ENCODE measurements at regions not wholly inside any gene's neighbourhood (a gene's known extent, or its start where the extent isn't known, plus 50 kb on each side); places are given as distances from the start of the nearest gene placed in this dataset.
A peak's percentile ranks its signal among the peaks of the same experiment; 100 is the strongest.

GRCh38 chr10:62736168-62736546, 68.4 kb upstream of the ADO start:
- 35 to 46% methylated on average over 2 of the region's 2 CpGs for WGBS, 2 experiments (ENCODE audit: low coverage in 1 of 2, low lambda C conversion rate in 2 of 2, missing lambda C conversion rate in 2 of 2)
- in situ Hi-C loops (cut with MboI) = no loop called here

GRCh38 chr10:62738916-62739315, 65.6 kb upstream of the ADO start:
- H3K9me2 ChIP-seq (ENCODE audit: insufficient read depth) = no peaks in the 10 kb centered on the region
- H3K4me3 ChIP-seq = no peak overlapping the region
- peak; percentile 54 for DNase-seq
- WGBS, 2 experiments (ENCODE audit: low coverage in 1 of 2, low lambda C conversion rate in 2 of 2, missing lambda C conversion rate in 2 of 2) = 36 to 38% methylated on average over 3 of the region's 3 CpGs
- in situ Hi-C loops (cut with MboI) = no loop called here
- H3K9me3 ChIP-seq (ENCODE audit: low read depth) = no peaks in the 10 kb centered on the region
- no peak overlapping the region for H3K27ac ChIP-seq
- H3K9ac ChIP-seq = no peak overlapping the region
- no peak overlapping the region for H3K4me2 ChIP-seq (ENCODE audit: unreplicated experiment)
- H3F3A ChIP-seq (ENCODE audit: insufficient read depth) = peaks cover 14% of the 10 kb centered on the region; the same call in 1 of the 2 replicates
- H3K36me3 ChIP-seq (ENCODE audit: low read depth) = no peaks in the 10 kb centered on the region
- TF ChIP-seq EZH2phosphoT487 (IDR thresholded peaks at IDR 0.05; ENCODE audit: insufficient read depth, low read depth) = no peak
- TF ChIP-seq EZH2 (IDR thresholded peaks at IDR 0.05; ENCODE audit: insufficient read depth, poor library complexity, severe bottlenecking) = no peak
- no peaks in the 10 kb centered on the region for H4K20me1 ChIP-seq (ENCODE audit: insufficient read depth)
- H3K27me3 ChIP-seq (replicated peaks; ENCODE audit: insufficient read depth) = no peaks in the 10 kb centered on the region
- peaks cover 19% of the 10 kb centered on the region for H3K4me1 ChIP-seq (ENCODE audit: insufficient read depth)
- H3K79me2 ChIP-seq (ENCODE audit: insufficient read depth) = no peaks in the 10 kb centered on the region
- H2AFZ ChIP-seq = no peak overlapping the region

More at GRCh38 chr10:62736168-62736546, 68.4 kb upstream of the ADO start:
- Histone ChIP-seq H3K9me2 (ENCODE audit: insufficient read depth) (no peaks in the 10 kb centered on the region), H3K4me2 (ENCODE audit: unreplicated experiment) (no peak overlapping the region), H3K79me2 (ENCODE audit: insufficient read depth) (no peaks in the 10 kb centered on the region), H3K27ac (no peak overlapping the region), H3K4me3 (no peak overlapping the region), H3K27me3 (replicated peaks; ENCODE audit: insufficient read depth) (no peaks in the 10 kb centered on the region), H3K9ac (no peak overlapping the region), H3K4me1 (ENCODE audit: insufficient read depth) (peaks cover 31% of the 10 kb centered on the region), H3F3A (ENCODE audit: insufficient read depth) (peaks cover 14% of the 10 kb centered on the region; the same call in 1 of the 2 replicates), H4K20me1 (ENCODE audit: insufficient read depth) (no peaks in the 10 kb centered on the region), H3K36me3 (ENCODE audit: low read depth) (no peaks in the 10 kb centered on the region), H3K9me3 (ENCODE audit: low read depth) (no peaks in the 10 kb centered on the region), H2AFZ (no peak overlapping the region)
- no peak for TF ChIP-seq EZH2 (IDR thresholded peaks at IDR 0.05; ENCODE audit: insufficient read depth, poor library complexity, severe bottlenecking)
- no peak for TF ChIP-seq EZH2phosphoT487 (IDR thresholded peaks at IDR 0.05; ENCODE audit: insufficient read depth, low read depth)
- DNase-seq = no peak

DNA sequence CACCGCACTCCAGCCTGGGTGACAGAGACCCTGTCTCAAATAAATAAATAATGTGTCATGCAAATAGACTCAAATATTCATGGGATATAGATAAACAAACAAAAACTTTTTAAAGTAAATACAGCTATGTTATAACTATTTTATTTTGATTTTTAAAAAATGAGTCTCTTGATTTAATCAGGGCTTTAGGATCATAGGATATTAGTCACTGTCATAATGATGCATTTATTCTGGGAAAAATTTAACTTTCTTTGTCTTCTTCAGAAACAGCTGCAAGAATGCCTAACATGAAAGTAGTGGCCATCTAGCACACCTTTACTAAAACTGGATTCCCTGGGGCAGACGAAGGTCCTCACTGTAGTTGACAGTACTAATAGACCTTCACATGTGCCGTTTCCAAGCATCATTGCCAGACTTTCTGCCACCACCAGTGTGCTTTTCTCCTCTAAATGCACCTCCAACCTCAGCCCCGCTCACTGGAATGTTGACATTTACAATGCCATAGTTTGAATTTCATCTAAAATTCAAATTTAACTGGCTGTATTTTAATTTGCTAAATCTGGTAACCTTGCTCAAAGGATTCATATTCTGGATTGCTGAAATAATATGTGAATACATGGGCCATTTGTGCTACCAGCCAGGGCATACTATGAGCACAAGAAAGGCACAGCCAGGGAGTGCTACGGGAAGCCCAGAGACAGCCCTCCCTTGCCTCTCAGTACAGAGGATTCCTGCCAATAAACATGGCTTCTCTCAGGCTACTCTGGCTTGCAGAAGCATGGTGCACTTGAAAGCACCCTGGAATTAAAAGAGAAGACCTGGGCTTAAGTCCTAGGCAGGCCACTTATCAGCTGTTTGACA, 63.4 kb upstream of the ADO start:
- Histone ChIP-seq H3K9ac (no peak overlapping the region), H2AFZ (no peak overlapping the region), H3K4me1 (ENCODE audit: insufficient read depth) (peaks cover 14% of the 10 kb centered on the region), H3K4me2 (ENCODE audit: unreplicated experiment) (no peak overlapping the region), H3F3A (ENCODE audit: insufficient read depth) (peaks cover 6% of the 10 kb centered on the region; the same call in 1 of the 2 replicates), H4K20me1 (ENCODE audit: insufficient read depth) (no peaks in the 10 kb centered on the region), H3K79me2 (ENCODE audit: insufficient read depth) (no peaks in the 10 kb centered on the region), H3K9me3 (ENCODE audit: low read depth) (no peaks in the 10 kb centered on the region), H3K4me3 (no peak overlapping the region), H3K36me3 (ENCODE audit: low read depth) (no peaks in the 10 kb centered on the region), H3K27ac (no peak overlapping the region), H3K27me3 (replicated peaks; ENCODE audit: insufficient read depth) (no peaks in the 10 kb centered on the region), H3K9me2 (ENCODE audit: insufficient read depth) (no peaks in the 10 kb centered on the region)
- in situ Hi-C loops (cut with MboI) = no loop called here
- no peak for TF ChIP-seq EZH2 (IDR thresholded peaks at IDR 0.05; ENCODE audit: insufficient read depth, poor library complexity, severe bottlenecking)
- no peak for TF ChIP-seq EZH2phosphoT487 (IDR thresholded peaks at IDR 0.05; ENCODE audit: insufficient read depth, low read depth)
- DNase-seq = no peak
- 82 to 86% methylated on average over 5 of the region's 5 CpGs for WGBS, 2 experiments (ENCODE audit: low coverage in 1 of 2, low lambda C conversion rate in 2 of 2, missing lambda C conversion rate in 2 of 2)

- H3K4me3 ChIP-seq = no peak overlapping the region
- H3K4me2 ChIP-seq (ENCODE audit: unreplicated experiment) = no peak overlapping the region
- no peaks in the 10 kb centered on the region for H3K36me3 ChIP-seq (ENCODE audit: low read depth)
- no peaks in the 10 kb centered on the region for H3K27me3 ChIP-seq (replicated peaks; ENCODE audit: insufficient read depth)
- no peaks in the 10 kb centered on the region for H4K20me1 ChIP-seq (ENCODE audit: insufficient read depth)
- WGBS, 2 experiments (ENCODE audit: low coverage in 1 of 2, low lambda C conversion rate in 2 of 2, missing lambda C conversion rate in 2 of 2) = 95 to 97% methylated on average over 7 of the region's 7 CpGs
- DNase-seq = no peak
- H3K9me2 ChIP-seq (ENCODE audit: insufficient read depth) = no peaks in the 10 kb centered on the region
- H3K4me1 ChIP-seq (ENCODE audit: insufficient read depth) = peaks cover 13% of the 10 kb centered on the region
- H3K9ac ChIP-seq = no peak overlapping the region
- TF ChIP-seq EZH2 (IDR thresholded peaks at IDR 0.05; ENCODE audit: insufficient read depth, poor library complexity, severe bottlenecking) (no peak), EZH2phosphoT487 (IDR thresholded peaks at IDR 0.05; ENCODE audit: insufficient read depth, low read depth) (no peak)
- H2AFZ ChIP-seq = no peak overlapping the region
- H3K9me3 ChIP-seq (ENCODE audit: low read depth) = no peaks in the 10 kb centered on the region
- in situ Hi-C loops (cut with MboI) = no loop called here
- H3K27ac ChIP-seq = no peak overlapping the region
- no peaks in the 10 kb centered on the region for H3K79me2 ChIP-seq (ENCODE audit: insufficient read depth)
- peaks cover 6% of the 10 kb centered on the region; the same call in 1 of the 2 replicates for H3F3A ChIP-seq (ENCODE audit: insufficient read depth)
These were observed 62.5 kb upstream of the ADO start for GRCh38 chr10:62741996-62742395.

Measured in GM23248 (cell line).